ENCODE measurements at regions not wholly inside any gene's neighbourhood (a gene's known extent, or its start where the extent isn't known, plus 50 kb on each side); places are given as distances from the start of the nearest gene placed in this dataset.
"Not testable (repeated sequence)": the region's sequence is repeated elsewhere in the genome, so short reads cannot be mapped to it uniquely, and the experiment has no call there.

GRCh38 chr5:179400020-179400419, 54.8 kb upstream of the ADAMTS2 start:
- WGBS (ENCODE audit: insufficient coverage, insufficient replicate concordance, low lambda C conversion rate, missing lambda C conversion rate): 15% methylated on average over 3 of the region's 3 CpGs
- Histone ChIP-seq H2AFZ (ENCODE audit: control insufficient read depth, low read depth, low read length) (no peak overlapping the region), H3K9ac (ENCODE audit: control insufficient read depth, insufficient read depth, low read length) (no peak overlapping the region), H3K79me2 (ENCODE audit: control insufficient read depth, insufficient read depth, low read length) (no peaks in the 10 kb centered on the region), H3K9me3 (replicated peaks; ENCODE audit: control insufficient read depth, insufficient read depth, low read length) (peaks cover 1% of the 10 kb centered on the region; the same call in 1 of the 3 replicates), H3K4me3 (no peak overlapping the region), H3K4me2 (ENCODE audit: control insufficient read depth, insufficient read depth) (no peak overlapping the region), H3K27me3 (replicated peaks in 1 of 2; ENCODE audit: control insufficient read depth in 2 of 2, insufficient read depth in 2 of 2, low read length in 1 of 2) (no peaks in the 10 kb centered on the region), H3K36me3 (ENCODE audit: control insufficient read depth in 2 of 2, insufficient read depth in 2 of 2, low read length in 1 of 2) (no peaks in the 10 kb centered on the region), H3K27ac (ENCODE audit: control insufficient read depth, insufficient read depth) (no peak overlapping the region), H3K4me1 (ENCODE audit: control insufficient read depth, insufficient read depth, low read length) (no peaks in the 10 kb centered on the region), H4K20me1 (ENCODE audit: control insufficient read depth, insufficient read depth) (no peaks in the 10 kb centered on the region)
- in situ Hi-C loops (cut with MboI) (no loop called here), intact Hi-C loops (cut with micrococcal nuclease; ENCODE audit: unreplicated experiment) (no loop called here)
- BruUV-seq (replicated peaks): no TSS peak
- ATAC-seq (no peak), FAIRE-seq (no peak), DNase-seq (ENCODE audit: low read depth, low spot score) (no peak)
- ChIA-PET SMC1A (ENCODE audit: uncharacterized antibody, unreplicated experiment) (no interaction called here), POLR2A (no interaction called here), CTCF (no interaction called here), RAD21 (ENCODE audit: unreplicated experiment) (no interaction called here)
- no peak for TF ChIP-seq SRF (IDR thresholded peaks at IDR 0.05; ENCODE audit: low read depth in 2 of 2, low read length in 2 of 2)

GRCh38 chr5:179399327-179399726, 54.1 kb upstream of the ADAMTS2 start:
- CTCF ChIA-PET; H4K20me1 ChIP-seq (ENCODE audit: control insufficient read depth, insufficient read depth); FAIRE-seq; intact Hi-C loops (cut with micrococcal nuclease; ENCODE audit: unreplicated experiment); H3K9ac ChIP-seq (ENCODE audit: control insufficient read depth, insufficient read depth, low read length); H3K4me2 ChIP-seq (ENCODE audit: control insufficient read depth, insufficient read depth); in situ Hi-C loops (cut with MboI); RAD21 ChIA-PET (ENCODE audit: unreplicated experiment); POLR2A ChIA-PET; H3K4me3 ChIP-seq; H3K79me2 ChIP-seq (ENCODE audit: control insufficient read depth, insufficient read depth, low read length); H3K27me3 ChIP-seq (replicated peaks in 1 of 2; ENCODE audit: control insufficient read depth in 2 of 2, insufficient read depth in 2 of 2, low read length in 1 of 2); H3K36me3 ChIP-seq (ENCODE audit: control insufficient read depth in 2 of 2, insufficient read depth in 2 of 2, low read length in 1 of 2); ATAC-seq; DNase-seq (ENCODE audit: low read depth, low spot score); H2AFZ ChIP-seq (ENCODE audit: control insufficient read depth, low read depth, low read length); SMC1A ChIA-PET (ENCODE audit: uncharacterized antibody, unreplicated experiment); H3K9me3 ChIP-seq (replicated peaks; ENCODE audit: control insufficient read depth, insufficient read depth, low read length); H3K4me1 ChIP-seq (ENCODE audit: control insufficient read depth, insufficient read depth, low read length); H3K27ac ChIP-seq (ENCODE audit: control insufficient read depth, insufficient read depth); BruUV-seq (replicated peaks): not testable (repeated sequence)
- WGBS (ENCODE audit: insufficient coverage, insufficient replicate concordance, low lambda C conversion rate, missing lambda C conversion rate): 18% methylated on average over 2 of the region's 2 CpGs

GRCh38 chr5:179397516-179397915, 52.3 kb upstream of the ADAMTS2 start:
- CTCF ChIA-PET: no interaction called here
- H3K4me1 ChIP-seq (ENCODE audit: control insufficient read depth, insufficient read depth, low read length): no peaks in the 10 kb centered on the region
- in situ Hi-C loops (cut with MboI) (no loop called here), intact Hi-C loops (cut with micrococcal nuclease; ENCODE audit: unreplicated experiment) (no loop called here)
- no peaks in the 10 kb centered on the region for H3K36me3 ChIP-seq (ENCODE audit: control insufficient read depth in 2 of 2, insufficient read depth in 2 of 2, low read length in 1 of 2)
- H3K27me3 ChIP-seq (replicated peaks in 1 of 2; ENCODE audit: control insufficient read depth in 2 of 2, insufficient read depth in 2 of 2, low read length in 1 of 2): no peaks in the 10 kb centered on the region
- no peak for TF ChIP-seq FOXM1 (IDR thresholded peaks at IDR 0.05; ENCODE audit: low read depth, low read length)
- TF ChIP-seq BHLHE40 (IDR thresholded peaks at IDR 0.05; ENCODE audit: borderline replicate concordance in 1 of 2, low read depth in 2 of 2, low read length in 1 of 2): no peak
- 0% methylated on average over 3 of the region's 3 CpGs for WGBS (ENCODE audit: insufficient coverage, insufficient replicate concordance, low lambda C conversion rate, missing lambda C conversion rate)
- peaks cover 1% of the 10 kb centered on the region; the same call in 1 of the 3 replicates for H3K9me3 ChIP-seq (replicated peaks; ENCODE audit: control insufficient read depth, insufficient read depth, low read length)
- no peak overlapping the region for H3K27ac ChIP-seq (ENCODE audit: control insufficient read depth, insufficient read depth)
- no peak overlapping the region for H3K4me2 ChIP-seq (ENCODE audit: control insufficient read depth, insufficient read depth)
- DNase-seq (ENCODE audit: low read depth, low spot score) (no peak), FAIRE-seq (no peak), ATAC-seq (no peak)
- BruUV-seq (replicated peaks): no TSS peak
- no peak overlapping the region for H2AFZ ChIP-seq (ENCODE audit: control insufficient read depth, low read depth, low read length)
- POLR2A ChIA-PET: no interaction called here
- H4K20me1 ChIP-seq (ENCODE audit: control insufficient read depth, insufficient read depth): no peaks in the 10 kb centered on the region
- RAD21 ChIA-PET (ENCODE audit: unreplicated experiment): no interaction called here
- no peaks in the 10 kb centered on the region for H3K79me2 ChIP-seq (ENCODE audit: control insufficient read depth, insufficient read depth, low read length)
- no peak overlapping the region for H3K4me3 ChIP-seq
- no peak overlapping the region for H3K9ac ChIP-seq (ENCODE audit: control insufficient read depth, insufficient read depth, low read length)
- SMC1A ChIA-PET (ENCODE audit: uncharacterized antibody, unreplicated experiment): no interaction called here
